GM12864 (cell line): ENCODE measurements at regions not wholly inside any gene's neighbourhood (a gene's known extent, or its start where the extent isn't known, plus 50 kb on each side); places are given as distances from the start of the nearest gene placed in this dataset.

Experiments used
- DNase-seq: peaks from one replicate; pipeline ENCODE4 v3.0.0-alpha.2; 2011; ENCODE audit warnings: low read depth
- H3K4me3 ChIP-seq: 2 replicates; pipeline ENCODE4 v1.5.1; 2011; ENCODE audit warnings: mild to moderate bottlenecking, low read depth, low read length, control low read depth
- CTCF ChIP-seq: IDR thresholded peaks from 2 replicates; pipeline ENCODE4 v1.5.1; 2011; ENCODE audit warnings: low read depth, mild to moderate bottlenecking, moderate library complexity, low read length, control low read depth, inconsistent platforms; ENCODE audit errors: missing control alignments

- no peak for TF ChIP-seq CTCF
- H3K4me3 ChIP-seq = no peak overlapping the region
- no peak for DNase-seq
Measured at GRCh38 chr20:10922506-10922905, 248.7 kb upstream of the JAG1 start.

- no peak overlapping the region for H3K4me3 ChIP-seq
- DNase-seq = no peak
- TF ChIP-seq CTCF = no peak
Measured at GRCh38 chr20:10922941-10923340, 249.1 kb upstream of the JAG1 start.

GRCh38 chr20:10924644-10925201 lies 250.9 kb upstream of the JAG1 start:
- no peak for TF ChIP-seq CTCF
- H3K4me3 ChIP-seq = no peak overlapping the region
- no peak for DNase-seq

GRCh38 chr20:10925767-10926166 lies 252.0 kb upstream of the JAG1 start:
- no peak overlapping the region for H3K4me3 ChIP-seq
- no peak for TF ChIP-seq CTCF
- DNase-seq = no peak

- DNase-seq = no peak
- no peak for TF ChIP-seq CTCF
- H3K4me3 ChIP-seq = no peak overlapping the region
Measured at GRCh38 chr20:10927011-10927583, 253.3 kb upstream of the JAG1 start.

- no peak for DNase-seq
- no peak overlapping the region for H3K4me3 ChIP-seq
- no peak for TF ChIP-seq CTCF
Measured at GRCh38 chr20:10927936-10928840, 254.4 kb upstream of the JAG1 start.
